Left lung (tissue), 4 donors: ENCODE measurements at regions not wholly inside any gene's neighbourhood (a gene's known extent, or its start where the extent isn't known, plus 50 kb on each side); places are given as distances from the start of the nearest gene placed in this dataset.
"Not testable (repeated sequence)": the region's sequence is repeated elsewhere in the genome, so short reads cannot be mapped to it uniquely, and the experiment has no call there.

Source experiments
- ATAC-seq: fragments of 200-7000 bp; cut with Tn5 transposase; one replicate; pipeline ENCODE4 v1.9.1; 2020; ENCODE audit warnings: moderate library complexity
- DNase-seq, 4 donors: peaks; one replicate each; pipeline ENCODE4 v3.0.0-alpha.2; 2013 to 2020
- H3K27ac ChIP-seq, 2 donors: fragments of 200-600 bp; sonication (generic) in 1 of 2; one replicate each; pipeline versions ENCODE4 v1.5.0 to v1.8.0; 2020 to 2021
- H3K27me3 ChIP-seq, 2 donors: fragments of 200-600 bp; sonication (generic) in 1 of 2; one replicate each; pipeline versions ENCODE4 v1.5.0 to v1.8.0; 2020 to 2021
- H3K36me3 ChIP-seq, 2 donors: fragments of 200-600 bp; sonication (generic) in 1 of 2; one replicate each; pipeline versions ENCODE4 v1.5.0 to v1.8.0; 2020 to 2021
- H3K4me1 ChIP-seq, 2 donors: fragments of 200-600 bp; one replicate each; pipeline ENCODE4 v1.8.0; 2021
- H3K4me3 ChIP-seq, 2 donors: fragments of 200-600 bp; sonication (generic) in 1 of 2; one replicate each; pipeline versions ENCODE4 v1.5.0 to v1.8.0; 2020 to 2021; ENCODE audit warnings: mild to moderate bottlenecking in 1 of 2
- H3K9me3 ChIP-seq, 2 donors: fragments of 200-600 bp; sonication (generic) in 1 of 2; one replicate each; pipeline versions ENCODE4 v1.5.0 to v1.8.0; 2020 to 2021
- intact Hi-C, 2 donors: fragments of 100-400 bp; cut with DNase I; formaldehyde crosslinking; loops; one replicate each; pipeline versions ENCODE4 v1.11.2 to v1.14.2; 2022
- TF ChIP-seq, protein P1 (sequence below), 2 donors: fragments of 200-600 bp; sonication (generic) in 1 of 2; IDR thresholded peaks; one replicate each; pipeline versions ENCODE4 v1.5.0 to v1.8.0; 2021; ENCODE audit warnings: antibody characterized with exemption in 2 of 2
- donor health status: DM: no; HTN: yes; CAD: no.
- donor health status: DM: no; HTN: no; CAD: no.

DNA sequence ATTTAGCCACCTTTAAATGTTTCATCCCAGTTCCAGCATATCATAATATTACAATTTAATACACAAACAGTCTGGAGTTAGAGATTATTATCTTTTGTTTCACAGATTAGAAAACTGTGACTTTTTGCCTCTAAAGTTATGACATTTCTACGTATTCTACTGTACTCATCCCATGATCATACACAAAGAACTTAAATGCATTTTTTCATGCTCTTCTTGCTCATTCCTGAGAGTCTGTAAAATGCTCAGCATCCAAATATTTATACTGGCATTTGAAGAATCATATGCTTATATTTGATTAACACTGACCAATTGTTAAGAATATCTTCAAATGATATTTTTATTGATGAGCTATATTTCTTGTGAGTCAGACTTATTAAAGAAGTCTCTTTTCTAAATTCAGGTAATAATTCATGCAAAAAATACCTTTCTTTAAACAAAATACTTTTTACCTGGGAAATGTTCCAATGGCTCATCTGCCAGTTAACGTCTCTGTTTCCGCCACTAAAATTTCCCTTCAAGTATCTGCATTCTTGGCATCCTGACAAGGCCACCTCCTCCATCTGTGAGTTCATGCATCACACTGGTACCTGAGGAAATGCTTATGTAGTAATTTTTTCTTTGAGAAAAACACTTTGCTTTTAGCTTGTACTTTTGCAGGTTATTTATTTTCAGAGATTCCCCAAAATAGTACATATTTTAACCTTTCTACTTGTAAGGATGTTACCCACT lies 139.6 kb upstream of the RASA1 start:
- DNase-seq, result no peak
- H3K27me3 ChIP-seq, result no peaks in the 10 kb centered on the region
- TF ChIP-seq, protein P1, sequence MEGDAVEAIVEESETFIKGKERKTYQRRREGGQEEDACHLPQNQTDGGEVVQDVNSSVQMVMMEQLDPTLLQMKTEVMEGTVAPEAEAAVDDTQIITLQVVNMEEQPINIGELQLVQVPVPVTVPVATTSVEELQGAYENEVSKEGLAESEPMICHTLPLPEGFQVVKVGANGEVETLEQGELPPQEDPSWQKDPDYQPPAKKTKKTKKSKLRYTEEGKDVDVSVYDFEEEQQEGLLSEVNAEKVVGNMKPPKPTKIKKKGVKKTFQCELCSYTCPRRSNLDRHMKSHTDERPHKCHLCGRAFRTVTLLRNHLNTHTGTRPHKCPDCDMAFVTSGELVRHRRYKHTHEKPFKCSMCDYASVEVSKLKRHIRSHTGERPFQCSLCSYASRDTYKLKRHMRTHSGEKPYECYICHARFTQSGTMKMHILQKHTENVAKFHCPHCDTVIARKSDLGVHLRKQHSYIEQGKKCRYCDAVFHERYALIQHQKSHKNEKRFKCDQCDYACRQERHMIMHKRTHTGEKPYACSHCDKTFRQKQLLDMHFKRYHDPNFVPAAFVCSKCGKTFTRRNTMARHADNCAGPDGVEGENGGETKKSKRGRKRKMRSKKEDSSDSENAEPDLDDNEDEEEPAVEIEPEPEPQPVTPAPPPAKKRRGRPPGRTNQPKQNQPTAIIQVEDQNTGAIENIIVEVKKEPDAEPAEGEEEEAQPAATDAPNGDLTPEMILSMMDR (IDR thresholded peaks at IDR 0.05), result no peak
- ATAC-seq, result no peak
- no peaks in the 10 kb centered on the region for H3K36me3 ChIP-seq
- H3K4me1 ChIP-seq, result no peaks in the 10 kb centered on the region
- H3K9me3 ChIP-seq, result no peaks in the 10 kb centered on the region
- no peak overlapping the region for H3K4me3 ChIP-seq
- no peak overlapping the region for H3K27ac ChIP-seq
- intact Hi-C loops, result no loop called here

DNA sequence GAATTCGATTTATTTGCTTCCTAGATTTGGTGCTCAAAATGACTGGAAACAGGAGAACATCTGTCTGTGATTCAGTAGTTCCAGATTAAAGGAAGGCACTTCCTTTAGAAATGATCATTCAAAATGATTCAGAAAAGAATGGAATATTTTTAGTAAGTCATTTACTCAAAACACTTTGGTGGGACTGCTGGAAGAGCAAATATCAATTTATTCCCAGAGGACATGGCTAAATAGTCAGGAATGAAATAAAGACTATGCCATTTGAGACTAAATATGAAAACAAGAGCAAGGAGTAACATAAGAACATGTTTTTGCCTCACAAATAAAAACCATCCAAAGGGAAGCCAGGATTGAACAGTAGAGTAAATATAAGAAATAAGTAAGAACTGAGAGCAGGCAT lies 138.6 kb upstream of the RASA1 start:
- no peaks in the 10 kb centered on the region for H3K9me3 ChIP-seq
- TF ChIP-seq, protein P1 (IDR thresholded peaks at IDR 0.05), result no peak
- DNase-seq, result no peak
- no peaks in the 10 kb centered on the region for H3K4me1 ChIP-seq
- H3K27ac ChIP-seq, result no peak overlapping the region
- H3K36me3 ChIP-seq, result no peaks in the 10 kb centered on the region
- no peaks in the 10 kb centered on the region for H3K27me3 ChIP-seq
- ATAC-seq, result no peak
- no peak overlapping the region for H3K4me3 ChIP-seq
- intact Hi-C loops, result no loop called here

DNA sequence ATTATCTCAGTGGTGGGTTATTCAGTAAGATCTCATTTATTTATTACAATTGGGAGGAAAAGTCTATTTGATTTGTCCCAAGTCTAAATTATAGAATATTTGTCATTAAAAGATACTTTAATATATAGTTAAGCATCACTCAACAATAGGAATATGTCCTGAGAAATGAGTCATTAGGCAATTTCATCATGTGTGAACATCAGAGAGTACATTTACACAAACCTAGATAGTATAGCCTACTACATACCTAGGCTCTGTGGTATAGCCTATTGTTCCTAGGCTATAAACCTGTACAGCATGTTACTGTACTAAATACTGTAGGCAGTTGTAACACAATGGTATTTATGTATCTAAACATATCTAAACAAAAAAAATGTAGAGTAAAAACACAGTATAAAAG lies 135.0 kb upstream of the RASA1 start:
- intact Hi-C loops, result no loop called here
- Histone ChIP-seq H3K27ac (no peak overlapping the region), H3K4me3 (no peak overlapping the region), H3K27me3 (no peaks in the 10 kb centered on the region), H3K36me3 (no peaks in the 10 kb centered on the region), H3K9me3 (no peaks in the 10 kb centered on the region), H3K4me1 (no peaks in the 10 kb centered on the region)
- ATAC-seq (no peak), DNase-seq (no peak)
- TF ChIP-seq, protein P1 (IDR thresholded peaks at IDR 0.05), result no peak

DNA sequence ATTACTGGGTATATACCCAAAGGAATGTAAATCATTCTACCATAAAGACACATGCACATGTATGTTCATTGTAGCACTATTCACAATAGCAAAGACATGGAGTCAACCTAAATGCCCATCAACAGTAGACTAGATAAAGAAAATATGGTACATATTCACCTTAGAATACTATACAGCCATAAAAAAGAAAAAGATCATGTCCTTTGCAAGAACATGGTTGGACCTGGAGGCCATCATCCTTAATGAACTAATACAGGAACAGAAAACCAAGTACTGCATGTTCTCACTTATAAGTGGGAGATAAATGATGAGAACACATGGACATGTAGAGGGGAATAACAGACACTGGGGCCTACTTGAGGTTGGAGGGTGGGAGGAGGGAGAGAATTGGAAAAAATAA lies 133.2 kb upstream of the RASA1 start:
- DNase-seq, H3K27me3 ChIP-seq, H3K36me3 ChIP-seq, H3K27ac ChIP-seq, H3K4me1 ChIP-seq, H3K9me3 ChIP-seq, ATAC-seq, intact Hi-C loops, H3K4me3 ChIP-seq: not testable (repeated sequence)

DNA sequence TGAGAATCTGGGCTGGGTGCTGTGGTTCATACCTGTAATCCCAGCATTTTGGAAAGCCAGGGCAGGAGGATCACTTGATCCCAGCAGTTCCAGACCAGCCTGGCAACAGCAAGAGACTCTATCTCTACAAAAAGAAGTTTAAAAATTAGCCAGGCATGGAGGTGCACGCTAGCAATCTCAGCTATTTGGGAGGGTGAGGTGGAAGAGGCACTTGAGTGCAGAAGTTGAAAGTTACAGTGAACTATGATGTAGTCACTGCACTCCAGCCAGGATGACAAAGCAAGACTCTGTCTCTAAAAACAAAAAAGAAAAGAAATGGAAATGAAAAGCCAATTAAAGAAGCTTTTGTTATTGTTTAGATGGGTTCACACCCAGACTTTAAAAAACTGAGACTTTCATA lies 131.6 kb upstream of the RASA1 start:
- Histone ChIP-seq H3K27ac (no peak overlapping the region), H3K4me1 (no peaks in the 10 kb centered on the region), H3K36me3 (no peaks in the 10 kb centered on the region), H3K27me3 (no peaks in the 10 kb centered on the region), H3K9me3 (no peaks in the 10 kb centered on the region), H3K4me3 (no peak overlapping the region)
- intact Hi-C loops, result no loop called here
- ATAC-seq (peak; percentile 92), DNase-seq (no peak)
- TF ChIP-seq, protein P1 (IDR thresholded peaks at IDR 0.05), result no peak

DNA sequence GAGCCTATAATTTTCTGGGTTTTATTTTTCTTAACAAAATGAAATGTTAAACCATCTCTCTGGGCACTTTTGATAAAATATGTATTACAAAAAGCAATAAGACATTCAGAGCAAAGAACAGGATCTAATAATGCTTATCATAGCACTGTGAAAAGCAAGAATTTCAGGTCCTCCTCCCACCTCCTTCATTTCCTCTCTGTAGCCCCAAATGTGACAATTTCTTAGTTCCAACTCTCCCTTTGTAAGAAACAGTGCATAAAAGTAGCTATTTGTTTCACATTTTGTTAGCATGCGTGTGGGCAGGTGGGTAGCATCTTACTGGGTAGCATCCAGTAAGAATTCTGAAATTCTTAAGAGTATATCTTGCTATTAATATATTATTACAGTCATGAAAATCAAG lies 130.9 kb upstream of the RASA1 start:
- TF ChIP-seq, protein P1 (IDR thresholded peaks at IDR 0.05), result no peak
- Histone ChIP-seq H3K4me3 (no peak overlapping the region), H3K9me3 (no peaks in the 10 kb centered on the region), H3K27me3 (no peaks in the 10 kb centered on the region), H3K36me3 (no peaks in the 10 kb centered on the region), H3K27ac (no peak overlapping the region), H3K4me1 (no peaks in the 10 kb centered on the region)
- DNase-seq, result no peak
- ATAC-seq, result no peak
- intact Hi-C loops, result no loop called here
